ENCODE measurements at regions not wholly inside any gene's neighbourhood (a gene's known extent, or its start where the extent isn't known, plus 50 kb on each side); places are given as distances from the start of the nearest gene placed in this dataset.

- no peak for TF ChIP-seq CTCF (conservative IDR thresholded peaks at IDR 0.05; ENCODE audit: low read depth in 2 of 2)
These were observed 189.5 kb downstream of the REEP3 start (continued) for GRCh38 chr10:63710703-63711102.

DNA sequence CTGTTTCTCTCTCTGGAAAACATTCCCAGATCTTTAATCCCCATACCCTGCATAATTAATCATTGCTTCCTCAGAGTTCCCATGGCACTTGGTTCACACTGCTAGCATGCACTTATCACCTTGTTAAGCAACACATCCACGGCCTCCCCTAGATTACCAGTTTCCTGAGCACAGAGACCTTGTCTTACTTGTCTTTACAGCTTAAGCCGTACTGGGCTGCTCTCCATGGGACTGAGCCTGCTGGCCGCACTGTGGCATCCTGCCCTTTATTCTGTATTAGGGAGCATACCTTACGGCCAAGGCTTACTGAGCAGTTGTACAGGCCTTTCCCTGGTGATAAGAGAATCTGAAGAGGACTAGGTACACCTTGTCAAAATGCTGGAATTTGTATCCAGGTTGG, 190.2 kb downstream of the REEP3 start:
- H3K27ac Mint-ChIP-seq, result no peak overlapping the region; the same call in 1 of the 2 replicates
- Histone ChIP-seq H3K9me2 (ENCODE audit: insufficient read depth) (no peaks in the 10 kb centered on the region), H3F3A (replicated peaks; ENCODE audit: low read depth) (peaks cover 6% of the 10 kb centered on the region; the same call in 1 of the 2 replicates), H3K4me1 (ENCODE audit: insufficient read depth) (peaks cover 46% of the 10 kb centered on the region), H3K79me2 (replicated peaks; ENCODE audit: insufficient read depth) (no peaks in the 10 kb centered on the region), H2AFZ (no peak overlapping the region; the same call in 1 of the 2 replicates), H3K4me2 (0 out of 2 replicates have a peak overlapping the region, but pooled peaks have one; percentile 23), H4K20me1 (replicated peaks; ENCODE audit: insufficient read depth) (no peaks in the 10 kb centered on the region), H3K36me3 (ENCODE audit: insufficient read depth) (no peaks in the 10 kb centered on the region), H3K27ac (ENCODE audit: low read depth) (no peak overlapping the region), H3K4me3 (no peak overlapping the region), H3K27me3 (ENCODE audit: insufficient read depth) (no peaks in the 10 kb centered on the region)
- ATAC-seq (no peak; the same call in 2 of the 3 replicates), DNase-seq (ENCODE audit: low spot score) (peak; percentile 11)
- peaks cover 5% of the 10 kb centered on the region; the same call in 1 of the 3 replicates for H3K36me3 Mint-ChIP-seq (ENCODE audit: low read depth)
- no peak overlapping the region for H3K4me3 Mint-ChIP-seq
- H3K27me3 Mint-ChIP-seq (ENCODE audit: insufficient read depth, low read depth, poor library complexity), result peaks cover 8% of the 10 kb centered on the region
- H3K9me3 Mint-ChIP-seq, result no peaks in the 10 kb centered on the region
- H3K4me1 Mint-ChIP-seq, result peaks cover 46% of the 10 kb centered on the region
- no peak for TF ChIP-seq ZNF114 (CRISPR knock-in tag; IDR thresholded peaks at IDR 0.05)
- TF ChIP-seq, protein P1, sequence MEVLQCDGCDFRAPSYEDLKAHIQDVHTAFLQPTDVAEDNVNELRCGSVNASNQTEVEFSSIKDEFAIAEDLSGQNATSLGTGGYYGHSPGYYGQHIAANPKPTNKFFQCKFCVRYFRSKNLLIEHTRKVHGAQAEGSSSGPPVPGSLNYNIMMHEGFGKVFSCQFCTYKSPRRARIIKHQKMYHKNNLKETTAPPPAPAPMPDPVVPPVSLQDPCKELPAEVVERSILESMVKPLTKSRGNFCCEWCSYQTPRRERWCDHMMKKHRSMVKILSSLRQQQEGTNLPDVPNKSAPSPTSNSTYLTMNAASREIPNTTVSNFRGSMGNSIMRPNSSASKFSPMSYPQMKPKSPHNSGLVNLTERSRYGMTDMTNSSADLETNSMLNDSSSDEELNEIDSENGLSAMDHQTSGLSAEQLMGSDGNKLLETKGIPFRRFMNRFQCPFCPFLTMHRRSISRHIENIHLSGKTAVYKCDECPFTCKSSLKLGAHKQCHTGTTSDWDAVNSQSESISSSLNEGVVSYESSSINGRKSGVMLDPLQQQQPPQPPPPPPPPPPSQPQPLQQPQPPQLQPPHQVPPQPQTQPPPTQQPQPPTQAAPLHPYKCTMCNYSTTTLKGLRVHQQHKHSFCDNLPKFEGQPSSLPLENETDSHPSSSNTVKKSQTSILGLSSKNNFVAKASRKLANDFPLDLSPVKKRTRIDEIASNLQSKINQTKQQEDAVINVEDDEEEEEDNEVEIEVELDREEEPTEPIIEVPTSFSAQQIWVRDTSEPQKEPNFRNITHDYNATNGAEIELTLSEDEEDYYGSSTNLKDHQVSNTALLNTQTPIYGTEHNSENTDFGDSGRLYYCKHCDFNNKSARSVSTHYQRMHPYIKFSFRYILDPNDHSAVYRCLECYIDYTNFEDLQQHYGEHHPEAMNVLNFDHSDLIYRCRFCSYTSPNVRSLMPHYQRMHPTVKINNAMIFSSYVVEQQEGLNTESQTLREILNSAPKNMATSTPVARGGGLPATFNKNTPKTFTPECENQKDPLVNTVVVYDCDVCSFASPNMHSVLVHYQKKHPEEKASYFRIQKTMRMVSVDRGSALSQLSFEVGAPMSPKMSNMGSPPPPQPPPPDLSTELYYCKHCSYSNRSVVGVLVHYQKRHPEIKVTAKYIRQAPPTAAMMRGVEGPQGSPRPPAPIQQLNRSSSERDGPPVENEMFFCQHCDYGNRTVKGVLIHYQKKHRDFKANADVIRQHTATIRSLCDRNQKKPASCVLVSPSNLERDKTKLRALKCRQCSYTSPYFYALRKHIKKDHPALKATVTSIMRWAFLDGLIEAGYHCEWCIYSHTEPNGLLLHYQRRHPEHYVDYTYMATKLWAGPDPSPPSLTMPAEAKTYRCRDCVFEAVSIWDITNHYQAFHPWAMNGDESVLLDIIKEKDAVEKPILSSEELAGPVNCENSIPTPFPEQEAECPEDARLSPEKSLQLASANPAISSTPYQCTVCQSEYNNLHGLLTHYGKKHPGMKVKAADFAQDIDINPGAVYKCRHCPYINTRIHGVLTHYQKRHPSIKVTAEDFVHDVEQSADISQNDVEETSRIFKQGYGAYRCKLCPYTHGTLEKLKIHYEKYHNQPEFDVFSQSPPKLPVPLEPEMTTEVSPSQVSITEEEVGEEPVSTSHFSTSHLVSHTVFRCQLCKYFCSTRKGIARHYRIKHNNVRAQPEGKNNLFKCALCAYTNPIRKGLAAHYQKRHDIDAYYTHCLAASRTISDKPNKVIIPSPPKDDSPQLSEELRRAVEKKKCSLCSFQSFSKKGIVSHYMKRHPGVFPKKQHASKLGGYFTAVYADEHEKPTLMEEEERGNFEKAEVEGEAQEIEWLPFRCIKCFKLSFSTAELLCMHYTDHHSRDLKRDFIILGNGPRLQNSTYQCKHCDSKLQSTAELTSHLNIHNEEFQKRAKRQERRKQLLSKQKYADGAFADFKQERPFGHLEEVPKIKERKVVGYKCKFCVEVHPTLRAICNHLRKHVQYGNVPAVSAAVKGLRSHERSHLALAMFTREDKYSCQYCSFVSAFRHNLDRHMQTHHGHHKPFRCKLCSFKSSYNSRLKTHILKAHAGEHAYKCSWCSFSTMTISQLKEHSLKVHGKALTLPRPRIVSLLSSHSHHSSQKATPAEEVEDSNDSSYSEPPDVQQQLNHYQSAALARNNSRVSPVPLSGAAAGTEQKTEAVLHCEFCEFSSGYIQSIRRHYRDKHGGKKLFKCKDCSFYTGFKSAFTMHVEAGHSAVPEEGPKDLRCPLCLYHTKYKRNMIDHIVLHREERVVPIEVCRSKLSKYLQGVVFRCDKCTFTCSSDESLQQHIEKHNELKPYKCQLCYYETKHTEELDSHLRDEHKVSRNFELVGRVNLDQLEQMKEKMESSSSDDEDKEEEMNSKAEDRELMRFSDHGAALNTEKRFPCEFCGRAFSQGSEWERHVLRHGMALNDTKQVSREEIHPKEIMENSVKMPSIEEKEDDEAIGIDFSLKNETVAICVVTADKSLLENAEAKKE (CRISPR knock-in tag; IDR thresholded peaks at IDR 0.05), result no peak
- no peak for TF ChIP-seq CREB1 (CRISPR knock-in tag; IDR thresholded peaks at IDR 0.05; ENCODE audit: low read depth)
- no peak for TF ChIP-seq STAT1 (IDR thresholded peaks at IDR 0.05; ENCODE audit: unreplicated experiment)
- no peak for TF ChIP-seq REST (IDR thresholded peaks at IDR 0.05; ENCODE audit: unreplicated experiment)
- no peak for TF ChIP-seq EZH2 (IDR thresholded peaks at IDR 0.05; ENCODE audit: low read depth, unreplicated experiment)
- TF ChIP-seq, protein P2, sequence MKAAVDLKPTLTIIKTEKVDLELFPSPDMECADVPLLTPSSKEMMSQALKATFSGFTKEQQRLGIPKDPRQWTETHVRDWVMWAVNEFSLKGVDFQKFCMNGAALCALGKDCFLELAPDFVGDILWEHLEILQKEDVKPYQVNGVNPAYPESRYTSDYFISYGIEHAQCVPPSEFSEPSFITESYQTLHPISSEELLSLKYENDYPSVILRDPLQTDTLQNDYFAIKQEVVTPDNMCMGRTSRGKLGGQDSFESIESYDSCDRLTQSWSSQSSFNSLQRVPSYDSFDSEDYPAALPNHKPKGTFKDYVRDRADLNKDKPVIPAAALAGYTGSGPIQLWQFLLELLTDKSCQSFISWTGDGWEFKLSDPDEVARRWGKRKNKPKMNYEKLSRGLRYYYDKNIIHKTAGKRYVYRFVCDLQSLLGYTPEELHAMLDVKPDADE (IDR thresholded peaks at IDR 0.05), result no peak
- TF ChIP-seq JUNB (IDR thresholded peaks at IDR 0.05; ENCODE audit: unreplicated experiment), result no peak
- no peak for TF ChIP-seq POLR2AphosphoS5 (IDR thresholded peaks at IDR 0.05; ENCODE audit: low read depth)
- TF ChIP-seq CTCF (conservative IDR thresholded peaks at IDR 0.05; ENCODE audit: low read depth in 2 of 2), result no peak
